H1 (cell line): ENCODE measurements at regions not wholly inside any gene's neighbourhood (a gene's known extent, or its start where the extent isn't known, plus 50 kb on each side); places are given as distances from the start of the nearest gene placed in this dataset.

ENCODE experiments used
- CTCF ChIA-PET: fragments of 300-600 bp; sonication (Branson Sonifier 250); formaldehyde crosslinking; loops from one replicate; lab custom pipeline; 2021; ENCODE audit not compliant: partially characterized antibody; lab: Charles Lee
- POLR2A ChIA-PET: fragments of 300-600 bp; sonication (Branson Sonifier 250); formaldehyde crosslinking; loops from one replicate; lab custom pipeline; 2021; ENCODE audit warnings: inconsistent platforms; ENCODE audit not compliant: partially characterized antibody; lab: Charles Lee
- DNase-seq, 2 experiments: peaks; one replicate each; pipeline versions ENCODE4 v3.0.0 to v3.0.0-alpha.2; 2010 to 2022; ENCODE audit warnings: low spot score in 2 of 2, low read depth in 1 of 2, mixed read lengths in 1 of 2
- FAIRE-seq: peaks from 2 replicates; lab custom pipeline; 2011; peaks lifted over from hg19 to GRCh38; lab: Jason Lieb, UNC
- H2AFZ ChIP-seq: 2 replicates; pipeline ENCODE4 v1.8.1; 2012; ENCODE audit warnings: low read length, inconsistent platforms
- H2AK5ac ChIP-seq: 2 replicates; pipeline ENCODE4 v1.6.1; 2013; ENCODE audit warnings: low read depth, low read length
- H2BK120ac ChIP-seq: replicated peaks from 2 replicates; pipeline ENCODE3; 2013; ENCODE audit warnings: low read depth, low read length, inconsistent platforms
- H2BK12ac ChIP-seq: 2 replicates; pipeline ENCODE4 v1.6.1; 2013; ENCODE audit warnings: low read depth, low read length
- H2BK15ac ChIP-seq: 2 replicates; pipeline ENCODE4 v1.6.1; 2013; ENCODE audit warnings: low read length
- H2BK20ac ChIP-seq: 2 replicates; pipeline ENCODE4 v1.6.1; 2013; ENCODE audit warnings: low read length
- H2BK5ac ChIP-seq: 2 replicates; pipeline ENCODE4 v1.6.1; 2013; ENCODE audit warnings: low read depth, low read length
- H3K14ac ChIP-seq: 2 replicates; pipeline ENCODE4 v1.6.1; 2013; ENCODE audit warnings: inconsistent platforms; ENCODE audit not compliant: insufficient read length
- H3K18ac ChIP-seq: 2 replicates; pipeline ENCODE4 v1.6.1; 2013; ENCODE audit warnings: low read length; ENCODE audit errors: extremely low read depth
- H3K23ac ChIP-seq: 2 replicates; pipeline ENCODE4 v1.6.1; 2013; ENCODE audit warnings: inconsistent platforms; ENCODE audit not compliant: insufficient read length
- H3K23me2 ChIP-seq: 2 replicates; pipeline ENCODE4 v1.6.1; 2013; ENCODE audit warnings: low read depth, low read length
- H3K27ac ChIP-seq: 2 replicates; pipeline ENCODE4 v1.6.1; 2011; ENCODE audit warnings: low read depth, low read length, inconsistent platforms
- H3K27me3 ChIP-seq, 4 experiments: replicated peaks in 1 of 4; 1 replicate in 1 of 4; 2 replicates in 3 of 4; pipeline versions ENCODE4 v1.6.1 to v1.8.1; 2011 to 2013; ENCODE audit warnings: low read length in 3 of 4, mild to moderate bottlenecking in 3 of 4, inconsistent platforms in 2 of 4, mixed read lengths in 2 of 4, moderate library complexity in 1 of 4; ENCODE audit not compliant: control insufficient read depth in 3 of 4, insufficient read depth in 3 of 4; ENCODE audit errors: extremely low read depth in 1 of 4
- H3K36me3 ChIP-seq, 4 experiments: 2 replicates each; pipeline versions ENCODE4 v1.6.1 to v1.8.1; 2011 to 2013; ENCODE audit warnings: mild to moderate bottlenecking in 4 of 4, low read length in 3 of 4, moderate library complexity in 2 of 4, control low read depth in 1 of 4, inconsistent platforms in 1 of 4; ENCODE audit not compliant: insufficient read depth in 4 of 4, control insufficient read depth in 2 of 4
- H3K4ac ChIP-seq: replicated peaks from 2 replicates; pipeline ENCODE3; 2013; ENCODE audit warnings: low read length, low read depth, mixed read lengths, inconsistent platforms; ENCODE audit not compliant: insufficient read length
- H3K4me1 ChIP-seq, 4 experiments: replicated peaks in 1 of 4; 1 replicate in 1 of 4; 2 replicates in 3 of 4; pipeline versions ENCODE4 v1.6.1 to v1.8.1; 2011 to 2013; ENCODE audit warnings: low read length in 3 of 4, inconsistent platforms in 2 of 4, mixed read lengths in 1 of 4; ENCODE audit not compliant: insufficient read depth in 4 of 4, control insufficient read depth in 3 of 4
- H3K4me2 ChIP-seq, 2 experiments: 2 replicates each; pipeline versions ENCODE4 v1.6.1 to v1.8.1; 2011 to 2013; ENCODE audit warnings: low read depth in 2 of 2, low read length in 2 of 2, control low read depth in 1 of 2, inconsistent platforms in 1 of 2, mild to moderate bottlenecking in 1 of 2; ENCODE audit not compliant: insufficient read depth in 1 of 2
- H3K4me3 ChIP-seq, 4 experiments: fragments of 200-600, 300-600 bp in 1 of 4; sonication (generic), shearing (Covaris generic), sonication (Bioruptor Twin) in 1 of 4; 2 replicates each; pipeline versions ENCODE4 v1.5.1 to v1.8.1; 2011 to 2016; ENCODE audit warnings: low read length in 4 of 4, low read depth in 3 of 4, control low read depth in 2 of 4, inconsistent platforms in 2 of 4, mild to moderate bottlenecking in 2 of 4, mixed read lengths in 1 of 4, moderate library complexity in 1 of 4; ENCODE audit not compliant: insufficient read depth in 2 of 4; ENCODE audit errors: extremely low read depth in 1 of 4
- H3K56ac ChIP-seq: replicated peaks from 2 replicates; pipeline ENCODE3; 2013; ENCODE audit warnings: low read depth, mild to moderate bottlenecking, mixed read lengths, low read length, inconsistent platforms; ENCODE audit not compliant: insufficient read length
- H3K79me1 ChIP-seq: 2 replicates; pipeline ENCODE4 v1.6.1; 2013; ENCODE audit warnings: low read depth, low read length, control low read depth
- H3K79me2 ChIP-seq, 2 experiments: 2 replicates each; pipeline versions ENCODE4 v1.6.1 to v1.8.1; 2012 to 2013; ENCODE audit warnings: low read length in 2 of 2, mild to moderate bottlenecking in 2 of 2, inconsistent platforms in 1 of 2; ENCODE audit not compliant: insufficient read depth in 2 of 2, control insufficient read depth in 1 of 2
- H3K9ac ChIP-seq, 4 experiments: replicated peaks in 1 of 4; 1 replicate in 1 of 4; 2 replicates in 3 of 4; pipeline versions ENCODE4 v1.6.1 to v1.8.1; 2011 to 2013; ENCODE audit warnings: low read depth in 3 of 4, low read length in 3 of 4, control low read depth in 2 of 4, mild to moderate bottlenecking in 2 of 4, moderate library complexity in 2 of 4, inconsistent platforms in 1 of 4; ENCODE audit errors: extremely low read depth in 1 of 4
- H3K9me3 ChIP-seq, 2 experiments: 2 replicates each; pipeline versions ENCODE4 v1.6.1 to v1.8.1; 2012 to 2013; ENCODE audit warnings: mild to moderate bottlenecking in 2 of 2, moderate library complexity in 2 of 2, control low read depth in 1 of 2, inconsistent platforms in 1 of 2, low read depth in 1 of 2, low read length in 1 of 2, mixed read lengths in 1 of 2; ENCODE audit not compliant: insufficient read depth in 2 of 2
- H4K20me1 ChIP-seq, 2 experiments: replicated peaks in 1 of 2; 2 replicates each; pipeline versions ENCODE3 to v1.8.1; 2011 to 2013; ENCODE audit warnings: inconsistent platforms in 2 of 2, low read length in 2 of 2, mild to moderate bottlenecking in 1 of 2; ENCODE audit not compliant: insufficient read depth in 2 of 2, control insufficient read depth in 1 of 2
- H4K5ac ChIP-seq: 2 replicates; pipeline ENCODE4 v1.6.1; 2013; ENCODE audit warnings: low read length, low read depth, mixed read lengths, inconsistent platforms; ENCODE audit not compliant: insufficient read length
- H4K8ac ChIP-seq: 2 replicates; pipeline ENCODE4 v1.8.0; 2013; ENCODE audit warnings: mild to moderate bottlenecking, moderate library complexity, low read length, inconsistent platforms; ENCODE audit not compliant: insufficient read depth; ENCODE audit errors: extremely low read depth
- H4K91ac ChIP-seq: replicated peaks from 2 replicates; pipeline ENCODE3; 2013; ENCODE audit warnings: low read length, mixed read lengths, inconsistent platforms; ENCODE audit not compliant: insufficient read length
- HDAC6 ChIP-seq: IDR thresholded peaks from one replicate; pipeline ENCODE4 v1.7.1; 2012; ENCODE audit warnings: low read depth, mild to moderate bottlenecking, inconsistent platforms, low read length, moderate library complexity
- POLR2A ChIP-seq, 2 experiments: IDR thresholded peaks; 1 replicate in 1 of 2; 2 replicates in 1 of 2; pipeline ENCODE4 v1.6.1; 2011; ENCODE audit warnings: low read depth in 2 of 2, low read length in 2 of 2, mild to moderate bottlenecking in 2 of 2; ENCODE audit errors: control extremely low read depth in 1 of 2
- POU5F1 ChIP-seq: IDR thresholded peaks from 2 replicates; pipeline ENCODE4 v1.6.1; 2011; ENCODE audit warnings: low read depth, mild to moderate bottlenecking, low read length, moderate library complexity
- WGBS, 2 experiments: shearing (Covaris generic) in 1 of 2; methylation state at CpG; one replicate each; pipeline versions ENCODE4 v1.1.6 to v1.1.7; 2013 to 2015; ENCODE audit warnings: low lambda C conversion rate in 2 of 2, mixed read lengths in 2 of 2, inconsistent platforms in 1 of 2, low coverage in 1 of 2, missing lambda C conversion rate in 1 of 2; ENCODE audit not compliant: insufficient replicate concordance in 2 of 2, insufficient coverage in 1 of 2, insufficient read length in 1 of 2; ENCODE audit errors: extremely low coverage in 1 of 2, missing lambda C conversion rate in 1 of 2; 5-methylcytosine and 5-hydroxymethylcytosine counted together

- CTCF ChIA-PET, result interaction anchor here (1.0 to 1.1 kb wide), 2 partner anchors 13 to 26 kb away, joined by 3 to 4 read pairs; no protein-coding TSS in a partner anchor
- TF ChIP-seq POU5F1 (no peak), HDAC6 (no peak), POLR2A (IDR thresholded peaks at IDR 0.05; ENCODE audit: control extremely low read depth in 1 of 2, low read depth in 2 of 2, low read length in 2 of 2) (no peak)
Observed at GRCh38 chr10:58998924-58999713, 177.3 kb upstream of the PHYHIPL start.

More at GRCh38 chr10:58998924-58999713, 177.3 kb upstream of the PHYHIPL start:
- no peak for DNase-seq
- H3K56ac ChIP-seq, result no peak overlapping the region
- no peaks in the 10 kb centered on the region for H3K23me2 ChIP-seq
- no peak overlapping the region for H3K18ac ChIP-seq
- H4K8ac ChIP-seq, result no peak overlapping the region
- H2BK12ac ChIP-seq, result no peak overlapping the region
- no peak overlapping the region for H2BK20ac ChIP-seq
- H4K5ac ChIP-seq, result no peak overlapping the region
- no peaks in the 10 kb centered on the region for H3K4me1 ChIP-seq
- no peaks in the 10 kb centered on the region for H3K79me1 ChIP-seq
- H3K27me3 ChIP-seq, result peaks cover 0 to 1% (median 0%) of the 10 kb centered on the region in 4 experiments; a peak in 2 of 7 replicates
- H3K23ac ChIP-seq, result no peak overlapping the region
- no peaks in the 10 kb centered on the region for H3K9me3 ChIP-seq
- no peak overlapping the region for H3K9ac ChIP-seq
- H2BK5ac ChIP-seq, result no peak overlapping the region
- no peak overlapping the region for H3K4ac ChIP-seq
- FAIRE-seq, result no peak
- no peak overlapping the region for H2BK120ac ChIP-seq
- no peak overlapping the region for H3K4me3 ChIP-seq
- WGBS, 2 experiments, result 95% methylated on average over 8 of the region's 8 CpGs; no CpG with 5 or more reads in 1 of the 2 experiments
- H3K79me2 ChIP-seq, result no peaks in the 10 kb centered on the region
- H3K36me3 ChIP-seq, result no peaks in the 10 kb centered on the region; a peak in 1 of 8 replicates
- no peak overlapping the region for H3K4me2 ChIP-seq
- H4K20me1 ChIP-seq, result no peaks in the 10 kb centered on the region
- no peak overlapping the region for H3K27ac ChIP-seq
- no peak overlapping the region for H3K14ac ChIP-seq
- no peak overlapping the region for H2AFZ ChIP-seq
- POLR2A ChIA-PET, result no interaction called here
- no peak overlapping the region for H4K91ac ChIP-seq
- H2AK5ac ChIP-seq, result no peak overlapping the region
- H2BK15ac ChIP-seq, result no peak overlapping the region
